ENCODE measurements at regions not wholly inside any gene's neighbourhood (a gene's known extent, or its start where the extent isn't known, plus 50 kb on each side); places are given as distances from the start of the nearest gene placed in this dataset.

GRCh38 chr12:107522692-107523477 lies 162.7 kb upstream of the PWP1 start:
- TF ChIP-seq, protein P1, sequence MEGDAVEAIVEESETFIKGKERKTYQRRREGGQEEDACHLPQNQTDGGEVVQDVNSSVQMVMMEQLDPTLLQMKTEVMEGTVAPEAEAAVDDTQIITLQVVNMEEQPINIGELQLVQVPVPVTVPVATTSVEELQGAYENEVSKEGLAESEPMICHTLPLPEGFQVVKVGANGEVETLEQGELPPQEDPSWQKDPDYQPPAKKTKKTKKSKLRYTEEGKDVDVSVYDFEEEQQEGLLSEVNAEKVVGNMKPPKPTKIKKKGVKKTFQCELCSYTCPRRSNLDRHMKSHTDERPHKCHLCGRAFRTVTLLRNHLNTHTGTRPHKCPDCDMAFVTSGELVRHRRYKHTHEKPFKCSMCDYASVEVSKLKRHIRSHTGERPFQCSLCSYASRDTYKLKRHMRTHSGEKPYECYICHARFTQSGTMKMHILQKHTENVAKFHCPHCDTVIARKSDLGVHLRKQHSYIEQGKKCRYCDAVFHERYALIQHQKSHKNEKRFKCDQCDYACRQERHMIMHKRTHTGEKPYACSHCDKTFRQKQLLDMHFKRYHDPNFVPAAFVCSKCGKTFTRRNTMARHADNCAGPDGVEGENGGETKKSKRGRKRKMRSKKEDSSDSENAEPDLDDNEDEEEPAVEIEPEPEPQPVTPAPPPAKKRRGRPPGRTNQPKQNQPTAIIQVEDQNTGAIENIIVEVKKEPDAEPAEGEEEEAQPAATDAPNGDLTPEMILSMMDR (conservative IDR thresholded peaks at IDR 0.05; ENCODE audit: low read depth, low read length) = peak; percentile 42; the same call in 1 of the 2 replicates
- no peak for TF ChIP-seq EZH2 (IDR thresholded peaks at IDR 0.05; ENCODE audit: borderline replicate concordance, low read depth, low read length, poor library complexity, severe bottlenecking)
